ENCODE measurements at regions not wholly inside any gene's neighbourhood (a gene's known extent, or its start where the extent isn't known, plus 50 kb on each side); places are given as distances from the start of the nearest gene placed in this dataset.

GRCh38 chr14:41229824-41230223 is 376.9 kb upstream of the LRFN5 start:
- Histone ChIP-seq H3K9me3 (ENCODE audit: control insufficient read depth in 4 of 4, low read length in 3 of 4) (no peaks in the 10 kb centered on the region), H3K4me3 (ENCODE audit: low read depth in 1 of 3, low read length in 3 of 3) (no peak overlapping the region), H3K36me3 (ENCODE audit: control insufficient read depth in 4 of 4, insufficient read depth in 3 of 4, low read depth in 1 of 4, low read length in 3 of 4) (no peaks in the 10 kb centered on the region), H3K9ac (ENCODE audit: low read depth in 1 of 2, low read length in 2 of 2) (no peak overlapping the region), H3K27me3 (ENCODE audit: control insufficient read depth in 4 of 4, insufficient read depth in 4 of 4, low read length in 3 of 4) (no peaks in the 10 kb centered on the region), H3K4me1 (ENCODE audit: control insufficient read depth in 4 of 4, insufficient read depth in 4 of 4, low read length in 3 of 4) (peaks cover 1 to 10% (median 3%) of the 10 kb centered on the region in 4 donors), H3K27ac (ENCODE audit: low read depth in 1 of 2, low read length in 2 of 2) (no peak overlapping the region)
- 89% methylated on average over 2 of the region's 2 CpGs for WGBS
- no peak for DNase-seq (ENCODE audit: low spot score)
- no peak for TF ChIP-seq ZBTB33 (IDR thresholded peaks at IDR 0.05)
- TF ChIP-seq FOXA2 (IDR thresholded peaks at IDR 0.05), result no peak
- no peak for TF ChIP-seq RAD21 (IDR thresholded peaks at IDR 0.05)
- no peak for TF ChIP-seq NR2F2 (IDR thresholded peaks at IDR 0.05)
- TF ChIP-seq HNF4G (IDR thresholded peaks at IDR 0.05), result no peak
- TF ChIP-seq EGR1 (IDR thresholded peaks at IDR 0.05; ENCODE audit: low read depth in 2 of 2), result no peak
- no peak for TF ChIP-seq CTCF (IDR thresholded peaks at IDR 0.05; ENCODE audit: low read depth, low read length, missing input control)
- TF ChIP-seq RXRA (IDR thresholded peaks at IDR 0.05), result no peak
- TF ChIP-seq SP1 (IDR thresholded peaks at IDR 0.05), result no peak
- TF ChIP-seq ATF3 (IDR thresholded peaks at IDR 0.05), result no peak
- no peak for TF ChIP-seq REST (IDR thresholded peaks at IDR 0.05)
- no peak for TF ChIP-seq YY1 (IDR thresholded peaks at IDR 0.05)
- no peak for TF ChIP-seq MAX (IDR thresholded peaks at IDR 0.05)
- no peak for TF ChIP-seq FOXA1 (IDR thresholded peaks at IDR 0.05)
- TF ChIP-seq JUND (IDR thresholded peaks at IDR 0.05), result no peak
- no peak for TF ChIP-seq GABPA (IDR thresholded peaks at IDR 0.05 in 1 of 2, conservative IDR thresholded peaks at IDR 0.05 in 1 of 2)
- no peak for TF ChIP-seq HNF4A (conservative IDR thresholded peaks at IDR 0.05)

GRCh38 chr14:41225433-41225832 is 381.2 kb upstream of the LRFN5 start:
- WGBS, result 78% methylated on average over 1 of the region's 1 CpG
- no peaks in the 10 kb centered on the region for H3K36me3 ChIP-seq (ENCODE audit: control insufficient read depth in 4 of 4, insufficient read depth in 3 of 4, low read depth in 1 of 4, low read length in 3 of 4)
- no peak for DNase-seq (ENCODE audit: low spot score)
- no peak overlapping the region for H3K27ac ChIP-seq (ENCODE audit: low read depth in 1 of 2, low read length in 2 of 2)
- H3K9me3 ChIP-seq (ENCODE audit: control insufficient read depth in 4 of 4, low read length in 3 of 4), result no peaks in the 10 kb centered on the region
- H3K27me3 ChIP-seq (ENCODE audit: control insufficient read depth in 4 of 4, insufficient read depth in 4 of 4, low read length in 3 of 4), result no peaks in the 10 kb centered on the region
- peaks cover 0 to 2% (median under 1%) of the 10 kb centered on the region in 4 donors for H3K4me1 ChIP-seq (ENCODE audit: control insufficient read depth in 4 of 4, insufficient read depth in 4 of 4, low read length in 3 of 4)
- no peak overlapping the region for H3K4me3 ChIP-seq (ENCODE audit: low read depth in 1 of 3, low read length in 3 of 3)
- H3K9ac ChIP-seq (ENCODE audit: low read depth in 1 of 2, low read length in 2 of 2), result no peak overlapping the region
- no peak for TF ChIP-seq ZBTB33 (IDR thresholded peaks at IDR 0.05)
- TF ChIP-seq GABPA (IDR thresholded peaks at IDR 0.05 in 1 of 2, conservative IDR thresholded peaks at IDR 0.05 in 1 of 2), result no peak
- no peak for TF ChIP-seq TAF1 (conservative IDR thresholded peaks at IDR 0.05)
- TF ChIP-seq MAX (IDR thresholded peaks at IDR 0.05), result no peak
- TF ChIP-seq RAD21 (IDR thresholded peaks at IDR 0.05), result no peak
- no peak for TF ChIP-seq EGR1 (IDR thresholded peaks at IDR 0.05; ENCODE audit: low read depth in 2 of 2)
- no peak for TF ChIP-seq CTCF (IDR thresholded peaks at IDR 0.05; ENCODE audit: low read depth, low read length, missing input control)
- no peak for TF ChIP-seq YY1 (IDR thresholded peaks at IDR 0.05)
- no peak for TF ChIP-seq HNF4G (IDR thresholded peaks at IDR 0.05)
- TF ChIP-seq JUND (IDR thresholded peaks at IDR 0.05), result no peak
- no peak for TF ChIP-seq SP1 (IDR thresholded peaks at IDR 0.05)
- no peak for TF ChIP-seq RXRA (IDR thresholded peaks at IDR 0.05)
- TF ChIP-seq FOXA2 (IDR thresholded peaks at IDR 0.05), result no peak
